Skin of body (tissue), 1 donor: ENCODE measurements at regions not wholly inside any gene's neighbourhood (a gene's known extent, or its start where the extent isn't known, plus 50 kb on each side); places are given as distances from the start of the nearest gene placed in this dataset.

Source experiments
- DNase-seq: peaks from one replicate; lab custom pipeline; 2025; lab: John Stamatoyannopoulos, UW

DNA sequence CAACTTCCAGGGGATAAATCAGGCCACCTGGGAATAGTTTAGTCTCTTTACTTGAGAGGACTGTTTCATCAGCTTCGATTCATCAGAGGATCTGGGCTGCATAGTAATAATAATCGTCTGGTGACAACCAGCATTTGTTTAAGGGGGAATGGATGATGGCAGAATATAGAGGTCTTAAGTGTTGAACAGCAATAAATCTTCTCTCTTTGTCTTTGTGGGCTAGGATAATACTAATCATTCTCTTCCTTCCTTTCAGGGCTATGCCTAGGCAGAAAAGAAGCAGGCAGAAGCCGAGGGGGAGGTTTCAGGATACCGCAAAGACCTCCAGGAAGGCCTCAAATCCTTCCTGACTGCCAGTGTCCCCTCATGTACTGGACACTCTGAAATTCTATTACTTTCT lies 150.4 kb upstream of the GAREM1 start:
- DNase-seq, result no peak

DNA sequence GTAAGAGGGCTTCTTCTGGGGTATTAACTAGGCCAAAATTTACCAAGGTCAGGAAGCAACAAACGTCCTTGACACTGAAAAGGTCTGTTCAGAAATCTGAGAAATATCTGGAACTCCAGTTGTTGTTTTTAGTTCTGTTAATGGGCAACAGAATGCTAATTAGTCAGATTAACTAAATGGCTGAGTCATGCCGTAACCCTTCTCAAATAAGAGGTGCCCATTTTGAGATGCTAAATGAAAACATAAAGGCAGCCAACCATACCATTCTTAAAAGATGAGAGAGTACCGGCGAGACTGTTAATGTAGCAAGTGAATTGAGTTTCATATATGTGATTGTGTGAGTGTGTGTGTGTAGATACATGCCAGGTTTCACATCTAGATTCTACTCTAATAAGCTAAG lies 147.9 kb upstream of the GAREM1 start:
- DNase-seq, result no peak

DNA sequence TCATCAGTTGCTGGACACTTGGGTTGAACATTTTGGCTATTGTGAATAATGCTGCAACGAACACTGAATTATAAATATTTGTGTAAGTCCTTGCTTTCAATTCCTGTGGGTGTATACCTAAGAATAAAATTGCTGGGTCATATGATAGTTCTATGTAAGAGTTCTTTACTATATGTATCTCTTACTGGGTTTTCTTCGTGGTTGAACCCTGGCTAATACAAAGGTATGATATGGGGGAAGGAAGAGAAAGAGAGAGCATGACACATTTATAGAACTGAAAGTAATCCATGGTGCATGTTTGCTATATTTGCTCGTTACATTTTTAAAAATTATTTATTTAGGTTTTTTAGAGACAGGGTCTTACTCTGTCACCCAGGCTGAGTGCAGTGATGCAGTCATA lies 143.1 kb upstream of the GAREM1 start:
- DNase-seq, result no peak

DNA sequence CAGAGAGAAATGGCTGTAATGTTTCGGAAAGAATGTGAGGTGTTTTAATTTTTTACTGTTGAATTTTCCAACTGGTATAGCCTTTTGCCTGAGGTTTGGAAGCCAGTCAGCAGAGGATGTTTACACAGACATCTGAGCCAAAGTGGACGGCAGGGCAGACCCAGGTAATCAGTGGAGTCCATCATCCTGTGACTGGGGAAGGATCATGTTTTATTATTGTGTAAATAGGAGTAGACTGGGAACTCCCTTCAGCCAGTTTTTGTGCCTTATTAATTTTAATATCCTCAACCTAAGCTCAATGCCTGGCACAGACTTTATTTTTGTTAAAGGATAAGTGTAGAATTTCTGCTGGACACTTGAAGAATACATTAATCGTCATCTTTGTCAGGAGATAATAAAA lies 142.0 kb upstream of the GAREM1 start:
- no peak for DNase-seq

DNA sequence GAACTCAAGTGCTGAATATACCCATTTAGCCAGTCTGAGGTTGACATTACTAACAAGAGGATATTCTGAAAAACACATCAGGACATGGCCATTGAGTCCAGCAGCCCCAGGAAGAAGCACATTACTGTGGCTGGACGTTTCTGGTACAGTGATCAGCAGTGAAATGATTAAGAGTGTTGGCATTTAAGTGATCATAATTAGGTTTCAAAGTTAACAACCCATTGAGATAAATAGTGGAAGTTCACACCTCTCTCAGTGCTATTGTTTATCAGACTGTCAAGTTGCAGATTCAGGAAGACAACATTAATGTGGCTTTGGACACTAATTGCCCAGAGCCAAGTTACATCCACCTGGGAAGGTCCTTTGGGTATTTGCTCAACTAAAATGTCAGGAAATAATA lies 139.5 kb upstream of the GAREM1 start:
- DNase-seq, result peak; percentile 2

DNA sequence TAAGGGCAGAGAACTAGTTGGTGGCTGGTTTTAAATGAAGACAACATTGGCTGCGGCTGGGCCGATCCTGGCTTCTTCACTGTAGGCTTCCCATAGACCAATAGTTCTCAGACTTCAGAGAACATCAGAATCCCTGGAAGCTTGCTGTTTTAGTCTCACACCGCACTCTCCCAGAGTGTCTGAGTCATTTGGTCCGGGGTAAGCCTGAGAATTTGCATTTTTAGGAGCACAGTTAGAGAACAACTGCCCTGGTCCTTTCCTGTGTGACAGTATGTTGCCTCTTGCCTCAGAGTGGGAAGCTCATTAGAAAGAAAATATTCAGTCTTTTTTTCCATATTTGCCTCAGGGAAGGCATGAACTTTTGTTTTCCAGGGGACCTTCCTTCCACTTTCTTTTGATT lies 137.1 kb upstream of the GAREM1 start:
- no peak for DNase-seq

DNA sequence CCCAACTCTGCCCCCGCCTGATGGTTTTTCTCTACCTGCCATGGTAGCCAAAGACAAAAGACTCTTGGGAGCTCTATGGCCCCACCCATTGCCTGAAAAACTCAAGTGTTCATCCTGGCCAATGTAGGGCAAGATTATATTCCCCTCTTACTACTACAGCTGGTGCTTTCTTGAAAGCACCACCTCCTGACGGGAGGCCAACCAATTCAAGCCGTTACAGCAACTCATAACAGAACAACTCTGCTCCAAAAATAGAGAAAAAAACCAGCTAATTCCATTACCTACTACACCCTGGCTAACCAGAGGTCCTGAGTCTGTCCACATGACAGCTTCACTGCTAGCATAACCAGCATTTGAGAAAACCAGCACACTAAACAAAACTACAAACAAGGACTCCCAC lies 127.5 kb upstream of the GAREM1 start:
- no peak for DNase-seq

DNA sequence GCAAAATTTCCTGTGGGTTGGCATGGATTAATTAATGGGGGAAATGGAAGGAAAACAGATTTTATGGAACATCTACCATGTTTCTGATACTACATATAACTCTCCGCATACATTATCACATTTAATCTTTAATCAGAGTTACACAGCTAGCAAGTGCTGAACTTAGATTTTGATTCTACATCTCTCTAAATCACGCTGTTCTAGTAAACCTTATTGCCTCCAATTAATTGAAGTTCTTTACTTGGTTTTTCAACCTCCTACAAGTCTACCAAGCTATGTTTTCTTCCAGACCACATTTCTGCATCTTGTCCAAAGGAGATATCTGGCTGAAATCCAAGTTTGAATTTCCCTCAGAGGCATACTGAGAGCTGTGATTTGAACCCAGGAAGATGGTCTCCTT lies 125.8 kb upstream of the GAREM1 start:
- DNase-seq, result no peak

DNA sequence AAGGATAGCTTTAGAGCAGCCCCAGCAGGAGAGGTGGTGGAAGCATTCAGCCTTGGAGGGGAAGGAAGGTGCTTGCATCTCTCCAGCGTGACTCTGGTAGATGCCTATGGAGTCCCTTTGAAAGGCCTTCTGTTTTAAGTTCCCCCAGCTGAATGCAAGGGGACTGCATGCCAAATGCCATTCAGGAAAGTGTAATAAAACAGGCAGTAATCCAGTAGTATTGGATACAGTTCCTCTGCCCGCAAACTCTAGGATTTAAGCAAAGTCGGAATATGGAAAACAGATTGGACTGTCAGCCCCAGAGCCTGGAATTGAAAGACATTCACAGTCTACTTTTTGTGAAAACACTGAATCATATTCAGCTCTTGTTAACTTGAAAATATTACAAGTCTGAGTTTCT lies 125.2 kb upstream of the GAREM1 start:
- DNase-seq, result peak; percentile 24

DNA sequence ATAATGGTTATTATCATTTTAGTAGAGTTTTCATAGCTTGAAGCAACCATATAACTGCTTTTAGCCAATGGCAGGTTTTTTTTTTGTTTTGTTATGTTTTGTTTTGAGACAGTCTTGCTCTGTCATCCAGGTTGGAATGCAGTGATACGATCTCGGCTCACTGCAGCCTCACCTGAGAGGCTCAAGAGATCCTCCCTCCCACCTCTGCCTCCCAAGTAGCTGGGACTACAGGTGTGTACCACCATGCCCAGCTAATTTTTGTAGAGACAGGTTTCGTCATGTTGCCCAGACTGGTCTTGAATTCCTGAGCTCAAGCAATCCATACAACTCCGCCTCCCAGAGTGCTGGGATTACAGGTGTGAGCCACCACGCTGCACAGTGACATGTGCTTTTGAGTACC lies 117.5 kb upstream of the GAREM1 start:
- DNase-seq, result no peak

DNA sequence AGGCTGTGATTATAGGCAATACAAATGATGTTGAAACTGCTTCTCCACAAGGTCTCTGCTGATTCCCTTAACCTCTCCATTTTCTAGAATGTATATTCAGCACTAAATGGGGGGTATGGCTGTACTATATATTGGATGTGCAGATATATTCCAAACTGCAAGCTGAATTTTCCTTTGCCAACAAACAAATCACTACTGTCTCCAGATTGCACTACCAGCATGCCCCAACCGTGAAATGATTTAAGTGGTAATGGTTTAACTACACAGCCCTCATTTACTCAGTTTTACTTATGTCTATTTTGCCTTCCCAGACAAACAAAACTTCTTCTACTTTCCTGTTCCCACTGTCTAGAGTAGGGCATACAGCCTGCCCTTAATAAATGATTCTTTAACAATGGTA lies 112.7 kb upstream of the GAREM1 start:
- DNase-seq, result no peak

DNA sequence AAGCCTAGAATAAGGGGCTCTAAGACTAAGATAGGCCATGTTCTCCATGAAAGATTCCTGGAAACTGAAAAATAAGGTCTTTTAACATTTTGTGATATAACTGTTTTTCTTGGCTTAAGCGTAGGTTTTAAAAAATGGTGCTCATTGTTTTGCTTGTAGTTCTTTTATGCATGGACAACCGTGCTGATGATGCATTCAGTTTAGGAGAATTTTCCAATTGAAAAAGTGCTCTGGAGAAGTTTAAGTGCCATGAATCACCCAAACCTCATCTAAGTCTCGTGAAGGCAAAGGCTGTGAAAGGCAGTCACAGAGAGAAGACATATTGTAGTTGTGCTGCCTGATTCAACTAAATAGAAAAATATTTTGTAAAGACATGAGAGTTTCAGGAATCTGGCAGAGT lies 111.8 kb upstream of the GAREM1 start:
- DNase-seq, result no peak

DNA sequence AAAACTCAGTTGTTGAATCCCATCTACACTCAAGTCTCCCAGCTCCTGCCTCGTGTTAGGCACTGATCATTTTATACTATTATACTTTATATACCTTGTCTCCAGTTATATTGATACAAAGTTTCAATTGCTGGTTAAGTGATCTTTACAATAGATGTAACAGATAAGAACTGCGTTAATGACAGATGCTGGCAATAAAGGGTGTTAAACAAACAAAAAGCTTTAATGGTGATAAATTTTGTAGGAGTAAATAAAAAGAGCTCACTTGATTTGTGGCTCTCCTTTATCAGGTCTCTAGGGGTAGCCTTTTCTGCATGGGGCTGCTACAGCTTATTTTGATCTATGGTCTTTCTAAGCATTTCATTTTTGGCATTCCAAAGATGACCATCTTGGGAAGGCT lies 106.9 kb upstream of the GAREM1 start:
- DNase-seq, result no peak

DNA sequence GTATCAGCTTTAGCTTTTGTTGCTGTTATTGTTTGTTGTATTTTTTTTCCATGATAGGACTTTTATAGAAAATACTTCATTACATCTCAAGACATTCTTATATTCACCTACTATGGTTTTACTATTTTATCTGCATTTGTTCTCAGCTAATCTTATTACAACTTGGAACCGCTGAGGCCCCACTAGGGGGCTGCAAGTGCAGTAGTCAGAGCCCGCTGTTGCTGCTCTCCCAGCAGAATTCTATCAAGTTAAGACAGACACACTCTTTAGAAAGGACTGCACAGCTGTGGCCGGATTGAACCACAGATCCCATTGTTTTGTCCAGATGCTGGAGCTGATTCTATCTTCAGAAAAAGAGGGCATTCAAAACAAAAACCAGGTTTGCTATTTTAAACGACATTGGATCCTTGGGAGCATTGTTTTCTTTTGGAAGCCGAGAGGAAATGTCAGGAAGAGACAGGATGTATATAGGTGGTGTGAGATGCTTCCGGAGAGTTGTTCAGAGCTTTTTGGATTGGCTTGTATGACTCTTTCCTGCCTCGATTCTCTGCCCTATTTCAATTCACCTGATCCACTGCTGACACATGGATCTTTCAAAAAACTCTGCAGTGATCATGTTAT lies 105.7 kb upstream of the GAREM1 start:
- peak; percentile 7 for DNase-seq

DNA sequence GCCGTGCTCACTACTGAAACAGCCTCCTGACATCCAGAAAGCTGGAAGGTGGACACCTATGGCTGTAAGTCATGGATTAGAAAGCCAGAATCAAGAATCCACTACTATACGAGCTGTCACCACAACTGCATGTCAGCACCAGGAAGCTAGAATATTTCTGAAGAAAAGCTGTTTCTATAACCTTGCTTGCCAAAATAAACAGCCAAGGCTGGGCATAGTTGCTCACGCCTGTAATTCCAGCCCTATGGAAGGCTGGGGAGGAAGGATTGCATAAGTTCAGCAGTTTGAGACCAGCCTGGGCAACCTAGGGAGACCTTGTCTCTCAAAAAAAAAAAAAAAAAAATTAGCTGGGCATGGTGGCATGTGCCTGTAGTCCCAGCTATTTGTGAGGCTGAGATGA lies 96.3 kb upstream of the GAREM1 start:
- DNase-seq, result no peak

DNA sequence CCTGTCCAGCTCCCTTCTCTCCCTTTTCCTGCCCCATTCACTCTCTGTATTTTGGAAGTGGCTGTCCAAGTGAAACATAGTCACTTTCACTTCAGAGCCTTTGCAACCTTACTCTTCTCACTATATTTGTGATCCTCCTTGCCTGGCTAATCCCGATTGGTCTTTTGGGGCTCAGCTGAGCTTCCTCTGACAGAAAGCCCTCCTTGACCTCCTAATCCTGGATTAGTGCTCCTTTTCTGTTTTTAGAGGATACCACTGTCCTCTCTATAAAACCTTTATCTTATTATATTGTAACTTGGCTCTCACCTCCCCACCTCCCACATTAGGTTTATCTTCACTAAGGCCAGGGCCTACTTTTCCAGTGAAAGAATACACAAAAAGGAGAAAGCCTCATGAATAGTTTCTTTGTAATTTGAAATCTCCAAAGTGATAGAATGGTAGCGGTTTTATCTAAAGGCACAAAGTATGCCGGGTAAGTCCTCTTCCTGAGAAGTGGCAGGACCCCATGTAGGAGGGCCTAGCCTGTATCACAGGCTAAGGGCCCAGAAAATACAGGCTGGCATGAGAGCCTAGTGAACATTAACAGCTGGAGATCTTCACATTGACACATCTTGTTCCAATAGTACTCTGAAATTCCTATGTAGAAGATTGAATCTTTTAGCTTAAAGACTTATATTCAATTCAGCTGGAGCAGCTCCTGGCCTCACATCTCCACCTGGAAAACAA lies 83.1 kb upstream of the GAREM1 start:
- no peak for DNase-seq

DNA sequence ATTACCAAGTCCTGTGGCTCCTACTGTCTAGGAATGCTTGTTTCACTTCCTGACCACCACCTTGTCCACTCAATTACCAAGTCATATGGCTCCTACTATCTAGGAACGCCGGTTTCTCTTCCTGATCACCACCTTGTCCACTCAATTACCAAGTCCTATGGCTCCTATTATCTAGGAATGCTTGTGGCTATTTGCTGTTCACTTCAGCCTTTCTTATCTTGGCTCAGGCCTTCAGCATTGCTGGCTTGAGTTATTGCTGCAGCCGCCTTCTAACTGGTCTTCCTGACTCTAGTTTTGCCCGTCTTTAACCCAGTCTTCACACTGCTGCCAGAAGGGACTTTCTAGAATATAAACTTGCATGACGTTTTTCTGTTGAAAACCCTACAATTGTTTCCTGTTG lies 82.5 kb upstream of the GAREM1 start:
- no peak for DNase-seq

DNA sequence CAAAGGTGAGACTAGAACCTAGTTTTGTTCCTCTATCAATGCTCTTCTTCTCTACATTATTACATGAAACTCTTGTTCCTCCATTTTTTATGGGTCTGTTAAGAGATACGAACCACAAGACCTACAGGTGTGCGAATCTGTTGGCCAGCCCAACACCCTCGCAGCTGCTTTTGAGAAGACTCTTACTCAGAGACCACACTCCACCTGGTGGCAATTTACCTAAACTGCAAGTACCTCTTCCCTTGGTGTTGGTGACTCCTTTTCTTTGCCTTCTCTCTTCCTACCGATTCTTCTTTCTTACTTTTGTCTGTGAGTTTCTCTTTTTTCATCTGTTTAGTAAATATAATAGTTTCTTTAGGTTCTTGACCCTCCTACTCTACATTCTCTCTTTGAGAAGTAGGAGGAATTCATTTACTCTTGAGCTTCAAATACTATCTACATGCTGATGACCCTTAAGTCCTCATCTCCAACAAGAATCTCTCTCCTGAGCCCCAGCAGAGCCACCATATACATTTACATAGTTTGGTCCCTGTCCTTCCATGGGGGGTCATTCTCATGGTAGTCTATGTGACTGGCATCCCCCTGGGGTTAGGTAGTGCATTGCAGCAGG lies 81.8 kb upstream of the GAREM1 start:
- peak; percentile 2 for DNase-seq

DNA sequence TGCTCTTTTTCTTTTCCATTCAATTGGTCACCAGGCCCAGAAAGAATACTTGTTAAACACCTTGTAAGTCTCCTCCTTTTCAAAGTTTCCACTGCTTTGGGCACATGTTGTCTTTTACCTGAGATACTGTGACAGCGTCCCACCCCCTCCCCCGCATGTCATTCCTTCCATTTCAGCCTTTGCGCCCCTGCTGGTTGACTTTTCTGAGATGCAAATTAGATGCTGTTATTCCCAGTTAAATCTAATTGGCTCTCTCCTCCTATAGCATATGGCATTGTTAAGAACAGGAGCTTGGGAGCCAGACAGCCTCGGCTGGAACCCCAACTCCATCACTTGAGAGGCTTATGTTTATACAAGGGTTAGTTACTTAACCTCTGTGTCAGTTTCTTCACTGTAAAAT lies 80.3 kb upstream of the GAREM1 start:
- no peak for DNase-seq

DNA sequence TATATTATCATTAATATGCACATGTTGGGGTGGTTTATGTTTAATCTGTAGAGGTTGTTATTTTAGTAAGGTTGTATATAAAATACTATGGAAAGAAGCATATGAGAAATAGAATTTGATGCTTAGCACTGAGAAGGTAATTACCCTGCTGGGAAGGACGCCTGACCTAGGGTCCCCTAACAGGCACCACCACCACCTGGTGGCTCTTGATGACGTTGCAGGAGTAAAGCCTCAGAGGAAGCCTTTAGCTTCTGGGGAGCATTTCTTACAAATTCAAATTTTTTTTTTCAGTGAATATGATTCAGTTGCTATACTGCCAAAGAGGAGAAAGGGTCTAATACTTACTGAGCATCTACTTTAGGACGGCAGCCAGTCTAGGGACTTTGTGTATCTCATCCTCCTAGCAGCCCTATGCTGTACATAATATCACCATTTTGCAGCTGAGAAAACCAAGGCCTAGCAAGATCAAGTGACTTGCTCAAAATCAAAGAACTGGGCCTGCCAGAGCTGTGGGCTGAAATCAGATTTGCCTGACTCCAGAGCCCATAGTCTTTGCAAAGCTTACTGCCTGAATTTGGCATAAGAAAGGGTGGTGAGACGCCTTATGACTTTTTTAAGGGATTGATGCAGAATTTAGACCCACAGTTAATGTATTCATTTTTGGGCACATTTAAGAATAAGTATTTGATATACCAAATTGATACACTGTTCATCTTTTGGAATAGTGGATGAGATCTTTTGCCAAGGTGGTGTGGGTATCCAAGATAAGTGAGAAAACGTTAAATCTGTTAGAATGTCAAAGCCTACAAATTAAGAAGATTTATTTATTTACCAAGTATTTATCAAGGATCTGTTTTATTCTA lies 78.8 kb upstream of the GAREM1 start:
- DNase-seq, result no peak

DNA sequence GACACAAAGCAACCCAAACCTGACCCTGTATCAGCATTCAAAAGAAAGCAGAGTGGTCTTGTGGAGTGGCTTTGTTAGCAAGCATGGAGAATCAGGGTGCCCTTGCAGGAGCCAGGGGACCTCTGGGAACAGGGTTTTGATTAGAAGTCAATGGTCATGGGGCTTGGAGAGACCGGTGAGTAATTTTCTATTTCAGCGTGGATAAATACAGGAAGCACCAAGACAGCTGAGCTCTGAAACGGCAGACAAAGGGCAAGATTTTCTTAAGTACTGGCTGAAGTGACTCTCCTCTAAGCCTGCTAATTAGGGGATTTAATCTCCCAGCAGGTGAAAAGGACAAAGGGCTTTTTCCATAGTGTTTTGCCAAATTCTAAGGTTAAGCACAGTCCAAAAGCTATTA lies 78.0 kb upstream of the GAREM1 start:
- DNase-seq, result no peak

DNA sequence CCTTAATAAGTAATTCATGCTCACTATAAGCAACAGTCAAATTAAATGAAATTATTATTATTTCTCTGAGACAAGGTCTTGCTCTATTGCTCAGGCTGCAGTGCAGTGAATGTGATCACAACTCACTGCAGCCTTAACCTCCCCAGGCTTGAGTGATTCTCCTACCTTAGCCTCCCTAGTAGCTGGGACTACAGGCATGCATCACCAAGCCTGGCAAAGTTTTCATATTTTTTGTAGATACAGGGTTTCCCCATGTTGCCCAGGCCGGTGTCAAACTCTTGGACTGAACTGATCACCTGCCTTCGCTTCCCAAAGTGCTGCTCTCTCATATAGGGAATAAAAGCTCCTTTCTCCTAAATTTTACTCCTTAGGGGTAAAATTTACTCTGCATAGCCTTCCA lies 74.9 kb upstream of the GAREM1 start:
- no peak for DNase-seq
